GM23338 (cell line): ENCODE measurements at regions not wholly inside any gene's neighbourhood (a gene's known extent, or its start where the extent isn't known, plus 50 kb on each side); places are given as distances from the start of the nearest gene placed in this dataset.

Source experiments
- CREB1 ChIP-seq: fragments of 250-450 bp; sonication (Bioruptor Pico); IDR thresholded peaks from 2 replicates; pipeline ENCODE4 v1.5.0; 2020; ENCODE audit warnings: low read depth, mild to moderate bottlenecking, moderate library complexity
- EZH2 ChIP-seq: fragments of 200-600 bp; sonication (generic); IDR thresholded peaks from one replicate; pipeline ENCODE4 v1.8.0; 2017; ENCODE audit warnings: antibody characterized with exemption, mild to moderate bottlenecking, low read depth; ENCODE audit not compliant: unreplicated experiment
- EZH2phosphoT487 ChIP-seq: fragments of 200-600 bp; sonication (generic); IDR thresholded peaks from one replicate; pipeline ENCODE4 v1.8.1; 2018; ENCODE audit warnings: antibody characterized with exemption; ENCODE audit not compliant: unreplicated experiment
- JUNB ChIP-seq: IDR thresholded peaks from one replicate; pipeline ENCODE4 v1.6.1; 2016; ENCODE audit warnings: antibody characterized with exemption; ENCODE audit not compliant: unreplicated experiment
- POLR2AphosphoS5 ChIP-seq: IDR thresholded peaks from 2 replicates; pipeline ENCODE4 v1.6.1; 2016; ENCODE audit warnings: antibody characterized with exemption, low read depth
- STAT1 ChIP-seq: IDR thresholded peaks from one replicate; pipeline ENCODE4 v1.6.1; 2016; ENCODE audit warnings: antibody characterized with exemption; ENCODE audit not compliant: unreplicated experiment
- ZNF331 ChIP-seq: fragments of 250-450 bp; sonication (Bioruptor Pico); IDR thresholded peaks from 2 replicates; pipeline ENCODE4 v1.5.0; 2020; ENCODE audit warnings: low read depth, mild to moderate bottlenecking, moderate library complexity
- TF ChIP-seq, protein P1 (sequence below), 2 experiments: fragments of 200-600 bp in 1 of 2; sonication (generic) in 1 of 2; conservative IDR thresholded peaks; 2 replicates each; pipeline versions ENCODE4 v1.5.1 to v1.6.1; 2016 to 2017; ENCODE audit warnings: antibody characterized with exemption in 2 of 2, low read depth in 2 of 2, mild to moderate bottlenecking in 2 of 2, moderate library complexity in 1 of 2
- TF ChIP-seq, protein P2 (sequence below): IDR thresholded peaks from one replicate; pipeline ENCODE4 v1.6.1; 2018; ENCODE audit warnings: antibody characterized with exemption; ENCODE audit not compliant: unreplicated experiment
- TF ChIP-seq, protein P3 (sequence below): IDR thresholded peaks from 2 replicates; pipeline ENCODE4 v1.6.1; 2016; ENCODE audit warnings: antibody characterized with exemption

DNA sequence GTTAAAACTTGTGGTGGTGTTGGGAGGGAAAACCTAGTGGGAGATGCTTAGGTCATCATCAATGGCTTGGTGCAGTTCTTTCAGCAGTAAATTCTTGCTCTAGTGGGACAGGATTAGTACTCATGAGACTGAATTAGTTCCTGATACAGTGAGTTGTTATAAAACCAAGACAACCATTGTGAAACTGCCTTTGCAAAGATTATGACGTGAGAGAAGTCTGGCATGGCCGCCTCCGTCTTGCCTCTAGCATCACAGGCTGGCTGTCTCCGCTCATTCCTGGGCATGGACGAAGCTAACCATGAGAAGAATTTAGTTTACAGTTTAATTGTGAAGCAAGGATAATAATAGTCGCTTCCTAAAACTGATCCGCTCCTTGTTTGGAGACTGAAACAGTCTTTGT is 186.4 kb downstream of the KIF20B start:
- TF ChIP-seq, protein P1, sequence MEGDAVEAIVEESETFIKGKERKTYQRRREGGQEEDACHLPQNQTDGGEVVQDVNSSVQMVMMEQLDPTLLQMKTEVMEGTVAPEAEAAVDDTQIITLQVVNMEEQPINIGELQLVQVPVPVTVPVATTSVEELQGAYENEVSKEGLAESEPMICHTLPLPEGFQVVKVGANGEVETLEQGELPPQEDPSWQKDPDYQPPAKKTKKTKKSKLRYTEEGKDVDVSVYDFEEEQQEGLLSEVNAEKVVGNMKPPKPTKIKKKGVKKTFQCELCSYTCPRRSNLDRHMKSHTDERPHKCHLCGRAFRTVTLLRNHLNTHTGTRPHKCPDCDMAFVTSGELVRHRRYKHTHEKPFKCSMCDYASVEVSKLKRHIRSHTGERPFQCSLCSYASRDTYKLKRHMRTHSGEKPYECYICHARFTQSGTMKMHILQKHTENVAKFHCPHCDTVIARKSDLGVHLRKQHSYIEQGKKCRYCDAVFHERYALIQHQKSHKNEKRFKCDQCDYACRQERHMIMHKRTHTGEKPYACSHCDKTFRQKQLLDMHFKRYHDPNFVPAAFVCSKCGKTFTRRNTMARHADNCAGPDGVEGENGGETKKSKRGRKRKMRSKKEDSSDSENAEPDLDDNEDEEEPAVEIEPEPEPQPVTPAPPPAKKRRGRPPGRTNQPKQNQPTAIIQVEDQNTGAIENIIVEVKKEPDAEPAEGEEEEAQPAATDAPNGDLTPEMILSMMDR (conservative IDR thresholded peaks at IDR 0.05; ENCODE audit: low read depth in 2 of 2) = no peak
- no peak for TF ChIP-seq POLR2AphosphoS5
- TF ChIP-seq EZH2 = no peak
- TF ChIP-seq ZNF331 (CRISPR knock-in tag) = no peak
- TF ChIP-seq EZH2phosphoT487 = no peak
- no peak for TF ChIP-seq CREB1 (CRISPR knock-in tag)
- TF ChIP-seq, protein P2, sequence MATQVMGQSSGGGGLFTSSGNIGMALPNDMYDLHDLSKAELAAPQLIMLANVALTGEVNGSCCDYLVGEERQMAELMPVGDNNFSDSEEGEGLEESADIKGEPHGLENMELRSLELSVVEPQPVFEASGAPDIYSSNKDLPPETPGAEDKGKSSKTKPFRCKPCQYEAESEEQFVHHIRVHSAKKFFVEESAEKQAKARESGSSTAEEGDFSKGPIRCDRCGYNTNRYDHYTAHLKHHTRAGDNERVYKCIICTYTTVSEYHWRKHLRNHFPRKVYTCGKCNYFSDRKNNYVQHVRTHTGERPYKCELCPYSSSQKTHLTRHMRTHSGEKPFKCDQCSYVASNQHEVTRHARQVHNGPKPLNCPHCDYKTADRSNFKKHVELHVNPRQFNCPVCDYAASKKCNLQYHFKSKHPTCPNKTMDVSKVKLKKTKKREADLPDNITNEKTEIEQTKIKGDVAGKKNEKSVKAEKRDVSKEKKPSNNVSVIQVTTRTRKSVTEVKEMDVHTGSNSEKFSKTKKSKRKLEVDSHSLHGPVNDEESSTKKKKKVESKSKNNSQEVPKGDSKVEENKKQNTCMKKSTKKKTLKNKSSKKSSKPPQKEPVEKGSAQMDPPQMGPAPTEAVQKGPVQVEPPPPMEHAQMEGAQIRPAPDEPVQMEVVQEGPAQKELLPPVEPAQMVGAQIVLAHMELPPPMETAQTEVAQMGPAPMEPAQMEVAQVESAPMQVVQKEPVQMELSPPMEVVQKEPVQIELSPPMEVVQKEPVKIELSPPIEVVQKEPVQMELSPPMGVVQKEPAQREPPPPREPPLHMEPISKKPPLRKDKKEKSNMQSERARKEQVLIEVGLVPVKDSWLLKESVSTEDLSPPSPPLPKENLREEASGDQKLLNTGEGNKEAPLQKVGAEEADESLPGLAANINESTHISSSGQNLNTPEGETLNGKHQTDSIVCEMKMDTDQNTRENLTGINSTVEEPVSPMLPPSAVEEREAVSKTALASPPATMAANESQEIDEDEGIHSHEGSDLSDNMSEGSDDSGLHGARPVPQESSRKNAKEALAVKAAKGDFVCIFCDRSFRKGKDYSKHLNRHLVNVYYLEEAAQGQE = no peak
- no peak for TF ChIP-seq JUNB
- no peak for TF ChIP-seq STAT1
- TF ChIP-seq, protein P3, sequence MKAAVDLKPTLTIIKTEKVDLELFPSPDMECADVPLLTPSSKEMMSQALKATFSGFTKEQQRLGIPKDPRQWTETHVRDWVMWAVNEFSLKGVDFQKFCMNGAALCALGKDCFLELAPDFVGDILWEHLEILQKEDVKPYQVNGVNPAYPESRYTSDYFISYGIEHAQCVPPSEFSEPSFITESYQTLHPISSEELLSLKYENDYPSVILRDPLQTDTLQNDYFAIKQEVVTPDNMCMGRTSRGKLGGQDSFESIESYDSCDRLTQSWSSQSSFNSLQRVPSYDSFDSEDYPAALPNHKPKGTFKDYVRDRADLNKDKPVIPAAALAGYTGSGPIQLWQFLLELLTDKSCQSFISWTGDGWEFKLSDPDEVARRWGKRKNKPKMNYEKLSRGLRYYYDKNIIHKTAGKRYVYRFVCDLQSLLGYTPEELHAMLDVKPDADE = no peak
